Adrenal gland (tissue), 9 donors: ENCODE measurements at regions not wholly inside any gene's neighbourhood (a gene's known extent, or its start where the extent isn't known, plus 50 kb on each side); places are given as distances from the start of the nearest gene placed in this dataset.

Source experiments
- DNase-seq, 7 donors: peaks; one replicate each; pipeline ENCODE4 v3.0.0-alpha.2; 2019 to 2020
- H3K27ac ChIP-seq, 5 donors: fragments of 200-600 bp; sonication (generic) in 4 of 5; 1 replicate in 3 of 5; 2 replicates in 2 of 5; pipeline versions ENCODE4 v1.5.1 to v1.8.0; 2016 to 2020; ENCODE audit warnings: mild to moderate bottlenecking in 1 of 5
- H3K27me3 ChIP-seq: fragments of 200-600 bp; 2 replicates; pipeline ENCODE4 v1.8.0; 2021
- H3K36me3 ChIP-seq, 2 donors: fragments of 200-600 bp; replicated peaks in 1 of 2; 1 replicate in 1 of 2; 2 replicates in 1 of 2; pipeline versions ENCODE4 v1.5.1 to v1.8.0; 2018 to 2022
- H3K4me1 ChIP-seq, 2 donors: fragments of 200-600 bp; replicated peaks in 1 of 2; 1 replicate in 1 of 2; 2 replicates in 1 of 2; pipeline versions ENCODE4 v1.5.1 to v1.8.0; 2018 to 2021
- H3K4me3 ChIP-seq, 4 donors: fragments of 200-600 bp; sonication (generic) in 3 of 4; one replicate each; pipeline ENCODE4 v1.5.1; 2016 to 2018
- H3K9me3 ChIP-seq, 3 donors: fragments of 200-600 bp; sonication (generic) in 1 of 3; replicated peaks in 1 of 3; 1 replicate in 2 of 3; 2 replicates in 1 of 3; pipeline versions ENCODE4 v1.5.1 to v1.8.0; 2016 to 2021
- CTCF ChIP-seq, 6 experiments: fragments of 450-650 bp in 4 of 6; fragments of 200-600 bp in 2 of 6; sonication (generic) in 1 of 6; IDR thresholded peaks; 1 replicate in 5 of 6; 2 replicates in 1 of 6; pipeline versions ENCODE4 v1.5.1 to v1.8.0; 2016 to 2021; ENCODE audit warnings: antibody characterized with exemption in 6 of 6, mild to moderate bottlenecking in 2 of 6, moderate library complexity in 1 of 6
- POLR2A ChIP-seq, 2 donors: fragments of 450-650 bp; IDR thresholded peaks; one replicate each; pipeline ENCODE4 v1.6.1; 2017; ENCODE audit warnings: antibody characterized with exemption in 2 of 2, mild to moderate bottlenecking in 2 of 2, moderate library complexity in 1 of 2
- WGBS, 4 donors: extraction: QIAGEN DNeasy Blood & Tissue Kit in 2 of 4; methylation state at CpG; one replicate each; pipeline versions ENCODE4 v1.1.5 to v1.1.7; 2013 to 2017; 5-methylcytosine and 5-hydroxymethylcytosine counted together
- intact Hi-C, 2 donors: fragments of 100-400 bp; cut with DNase I; formaldehyde crosslinking; loops; one replicate each; pipeline versions ENCODE4 v1.14.1 to v1.15.0; 2022 to 2023
- donor health status: healthy with polysubstance abuse.
- donor health status: Bipolar disorder and iron deficiency.
- donor health status: DM: yes; HTN: yes; CAD: no.
- donor health status: DM: no; HTN: no; CAD: no.
- donor health status: DM: no; HTN: no; CAD: no.

- H3K27ac ChIP-seq = no peak overlapping the region
- intact Hi-C loops = no loop called here
Observed at GRCh38 chr9:87271696-87272477, 225.8 kb upstream of the DAPK1 start.

GRCh38 chr9:87275047-87275725 is 222.5 kb upstream of the DAPK1 start:
- WGBS, 4 donors = 72 to 83% (median 78%) methylated on average over 9 of the region's 9 CpGs
- no peak overlapping the region for H3K4me3 ChIP-seq
- intact Hi-C loops = no loop called here
- no peak for DNase-seq
- H3K4me1 ChIP-seq = peaks cover 0 to 7% of the 10 kb centered on the region in 2 donors
- no peaks in the 10 kb centered on the region for H3K27me3 ChIP-seq
- TF ChIP-seq CTCF (IDR thresholded peaks at IDR 0.05) = no peak
- no peak overlapping the region for H3K27ac ChIP-seq
- H3K36me3 ChIP-seq = no peaks in the 10 kb centered on the region
- no peaks in the 10 kb centered on the region for H3K9me3 ChIP-seq

More at GRCh38 chr9:87271696-87272477, 225.8 kb upstream of the DAPK1 start:
- no peak for DNase-seq
- Histone ChIP-seq H3K36me3 (no peaks in the 10 kb centered on the region), H3K4me3 (no peak overlapping the region), H3K27me3 (no peaks in the 10 kb centered on the region), H3K9me3 (no peaks in the 10 kb centered on the region), H3K4me1 (peaks cover 0 to 11% of the 10 kb centered on the region in 2 donors)
- TF ChIP-seq POLR2A (IDR thresholded peaks at IDR 0.05) (no peak), CTCF (IDR thresholded peaks at IDR 0.05) (no peak)
- 59 to 74% (median 61%) methylated on average over 4 of the region's 4 CpGs for WGBS, 4 donors

- 84 to 88% (median 85%) methylated on average over 8 of the region's 8 CpGs for WGBS, 4 donors
Observed at GRCh38 chr9:87276327-87276841, 221.3 kb upstream of the DAPK1 start.

More at GRCh38 chr9:87276327-87276841, 221.3 kb upstream of the DAPK1 start:
- Histone ChIP-seq H3K27me3 (no peaks in the 10 kb centered on the region), H3K36me3 (no peaks in the 10 kb centered on the region), H3K9me3 (no peaks in the 10 kb centered on the region), H3K27ac (no peak overlapping the region), H3K4me3 (no peak overlapping the region), H3K4me1 (no peaks in the 10 kb centered on the region)
- intact Hi-C loops = no loop called here
- DNase-seq = no peak
- no peak for TF ChIP-seq POLR2A (IDR thresholded peaks at IDR 0.05)
- TF ChIP-seq CTCF (IDR thresholded peaks at IDR 0.05) = no peak
